ENCODE measurements at regions not wholly inside any gene's neighbourhood (a gene's known extent, or its start where the extent isn't known, plus 50 kb on each side); places are given as distances from the start of the nearest gene placed in this dataset.
"Not testable (repeated sequence)": the region's sequence is repeated elsewhere in the genome, so short reads cannot be mapped to it uniquely, and the experiment has no call there.

DNA sequence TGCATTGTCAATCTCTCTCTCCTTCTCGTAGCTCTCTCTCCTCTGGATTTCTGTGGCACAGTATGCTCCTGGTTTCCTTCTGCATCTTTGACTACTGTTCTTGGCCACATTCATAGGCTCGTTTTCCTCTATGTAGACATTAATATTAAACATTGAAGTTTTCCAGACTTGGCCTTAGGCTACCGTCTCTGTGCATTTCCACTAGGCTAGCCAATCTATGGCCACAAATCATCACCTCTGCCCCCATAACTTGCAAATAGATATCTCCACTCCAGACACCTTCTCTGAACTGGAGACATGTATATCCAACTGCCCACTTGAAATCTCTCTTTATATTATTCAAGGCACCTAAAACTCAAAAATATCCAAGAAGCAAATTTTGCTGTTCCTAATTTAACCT is 768.5 kb downstream of the TSN start:
- in situ Hi-C loops (cut with HindIII; ENCODE audit: low sequenced_read_pairs) = no loop called here

DNA sequence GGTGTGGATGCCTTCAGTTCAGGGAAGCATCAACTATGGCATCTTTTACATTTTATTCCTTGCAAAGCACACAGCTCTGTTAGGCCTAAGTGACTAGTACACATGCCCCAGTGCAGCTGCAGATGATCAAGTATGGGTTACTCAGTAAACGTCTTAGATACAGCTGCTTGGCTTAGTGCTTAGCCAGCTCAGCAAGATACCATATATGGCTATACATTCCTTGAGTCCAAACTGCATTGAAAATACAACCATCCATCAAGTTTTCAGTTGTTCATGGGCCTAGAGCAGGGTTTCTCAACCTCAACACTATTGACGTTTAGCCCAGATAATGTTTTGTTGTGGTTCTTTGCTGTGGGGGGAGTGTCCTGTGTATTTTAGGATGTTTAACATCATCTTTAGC is 769.9 kb downstream of the TSN start:
- in situ Hi-C loops (cut with HindIII; ENCODE audit: low sequenced_read_pairs) = no loop called here

DNA sequence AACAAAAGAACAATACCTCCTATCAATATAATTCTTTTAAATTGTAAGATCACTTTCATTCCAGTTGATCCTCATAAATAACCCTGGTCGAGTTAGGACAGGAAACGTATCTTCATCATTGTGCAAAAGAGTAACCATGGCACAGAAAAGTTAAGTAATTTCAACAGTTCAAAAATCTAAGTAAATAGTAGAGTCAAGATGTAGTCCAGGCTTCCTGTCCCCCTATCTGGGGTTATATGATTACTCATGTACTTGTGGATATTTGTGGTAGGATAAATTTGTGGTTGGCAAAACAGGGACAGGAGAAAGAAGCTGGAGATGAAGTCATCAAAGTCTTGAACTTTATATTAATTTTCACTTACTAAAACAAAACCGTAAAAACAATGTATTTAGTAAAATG is 772.6 kb downstream of the TSN start:
- in situ Hi-C loops (cut with HindIII; ENCODE audit: low sequenced_read_pairs) = no loop called here

DNA sequence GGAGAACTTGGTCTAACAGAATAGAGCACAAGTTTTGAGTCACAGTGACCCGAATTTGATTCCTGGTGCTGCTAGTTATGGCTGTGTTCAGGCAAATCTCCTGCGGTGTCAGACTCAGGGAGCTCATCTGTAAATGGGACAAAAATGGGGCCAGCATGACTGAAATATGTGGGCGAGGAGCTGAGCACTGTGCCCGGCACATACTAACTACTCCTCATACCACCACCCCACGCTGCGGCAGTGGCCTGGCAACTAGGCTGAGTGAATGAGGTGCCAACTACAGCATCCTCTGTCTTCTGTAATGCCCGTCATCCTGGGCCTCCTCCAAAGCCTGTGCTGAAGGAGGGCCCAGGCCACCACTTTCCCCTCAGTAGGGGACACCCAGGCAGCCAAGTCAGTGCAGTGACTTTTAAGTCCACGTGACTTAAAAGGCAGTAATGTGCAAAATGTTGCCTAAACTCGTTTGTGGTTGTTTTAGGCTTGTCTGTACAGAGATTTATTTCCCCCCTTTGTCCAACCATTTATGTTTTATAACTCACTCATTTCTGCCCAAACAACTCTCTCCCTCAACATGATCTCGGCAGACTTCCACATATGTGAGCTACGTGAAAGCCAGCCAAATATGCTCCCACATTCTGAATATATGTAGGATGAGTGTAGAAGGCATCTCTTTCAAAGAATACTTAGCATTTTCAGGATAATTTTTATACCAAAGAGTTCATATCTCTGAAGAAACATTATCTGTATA is 773.7 kb downstream of the TSN start:
- in situ Hi-C loops (cut with HindIII; ENCODE audit: low sequenced_read_pairs) = no loop called here

DNA sequence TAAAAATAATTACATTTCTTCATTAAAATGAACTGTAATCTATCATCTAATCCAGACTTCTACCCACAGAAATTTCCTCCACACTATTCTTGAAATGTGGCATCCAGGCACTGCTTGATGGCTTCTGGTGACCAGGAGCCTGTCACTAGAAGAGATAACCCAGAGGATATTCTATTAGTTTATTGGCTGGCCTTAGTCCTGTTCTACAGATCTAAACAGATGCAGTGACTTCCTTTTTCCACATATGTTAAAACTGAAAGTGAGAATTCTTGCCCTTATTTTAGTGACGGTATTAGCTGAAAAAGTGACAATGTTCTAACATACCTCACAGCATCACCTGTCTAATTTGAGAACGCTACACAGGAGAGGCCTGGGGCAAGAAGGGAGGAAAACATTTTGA is 775.4 kb downstream of the TSN start:
- in situ Hi-C loops (cut with HindIII; ENCODE audit: low sequenced_read_pairs) = no loop called here

DNA sequence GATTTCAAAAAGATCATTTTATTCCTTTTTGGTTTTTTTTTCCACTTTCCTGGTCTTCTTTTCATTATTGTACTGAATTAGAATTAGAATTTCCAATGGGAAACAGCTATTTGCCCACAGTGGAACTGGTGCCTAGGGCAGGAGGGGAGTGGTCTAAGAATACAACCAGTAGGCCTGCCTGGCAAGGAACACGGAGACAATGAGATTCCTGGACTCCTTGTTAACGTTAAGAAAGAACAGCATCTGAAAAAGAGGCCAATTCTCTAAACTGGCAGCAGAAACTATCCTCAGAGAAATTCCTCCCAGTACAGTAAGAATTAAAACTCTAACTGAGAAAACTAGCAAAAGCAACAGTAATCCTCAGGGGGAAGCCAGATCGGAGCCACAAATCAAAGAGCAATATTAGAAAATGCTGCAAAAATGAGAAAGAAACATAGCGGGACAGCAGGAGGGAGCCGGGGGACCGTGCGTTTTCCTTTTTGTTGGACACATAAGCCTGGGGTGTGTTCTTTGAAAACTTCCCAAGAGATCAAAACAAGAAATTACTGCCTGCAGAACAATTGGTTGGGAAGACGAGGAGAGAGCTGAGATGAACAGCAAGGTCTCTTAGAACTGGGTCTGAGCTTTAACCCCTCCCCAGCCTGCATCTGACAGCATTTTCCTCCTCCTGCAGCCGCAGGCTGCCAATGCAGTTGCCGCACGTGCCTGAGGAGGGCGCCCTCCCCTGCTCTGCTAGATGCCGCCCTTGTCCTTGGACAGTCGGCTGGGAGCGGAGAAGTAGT is 776.0 kb downstream of the TSN start:
- in situ Hi-C loops (cut with HindIII; ENCODE audit: low sequenced_read_pairs) = no loop called here

DNA sequence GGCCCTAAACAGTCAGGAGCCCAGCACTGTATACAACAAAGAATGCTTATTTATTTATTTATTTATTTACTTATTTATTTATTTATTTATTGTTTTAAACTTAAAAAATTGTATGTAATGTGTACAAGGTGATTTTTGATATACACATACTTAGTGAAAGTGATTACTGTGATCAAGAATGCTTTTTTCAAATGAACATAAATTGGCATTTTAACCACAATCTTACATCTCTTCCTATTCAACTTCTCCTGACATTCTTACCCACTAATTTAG is 776.6 kb downstream of the TSN start:
- in situ Hi-C loops (cut with HindIII; ENCODE audit: low sequenced_read_pairs) = no loop called here

DNA sequence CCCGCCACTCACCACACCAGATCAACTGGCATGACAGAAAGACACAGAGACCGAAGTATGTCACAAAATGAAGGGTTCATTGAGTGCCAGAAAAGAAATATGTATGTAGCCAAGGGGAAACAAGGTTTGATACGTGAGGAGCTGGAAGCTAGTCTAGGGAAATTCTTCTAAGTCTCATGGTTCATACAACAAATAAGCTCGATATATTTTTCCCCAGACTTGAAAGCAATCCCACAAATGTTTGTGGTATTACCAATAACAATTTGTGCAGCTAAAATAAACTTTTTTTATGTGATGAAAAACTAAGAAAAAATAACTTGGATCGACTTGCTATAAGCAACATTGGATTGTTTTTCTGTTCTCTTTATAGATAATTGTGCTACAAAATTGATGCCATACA is 777.0 kb downstream of the TSN start:
- in situ Hi-C loops (cut with HindIII; ENCODE audit: low sequenced_read_pairs) = no loop called here

DNA sequence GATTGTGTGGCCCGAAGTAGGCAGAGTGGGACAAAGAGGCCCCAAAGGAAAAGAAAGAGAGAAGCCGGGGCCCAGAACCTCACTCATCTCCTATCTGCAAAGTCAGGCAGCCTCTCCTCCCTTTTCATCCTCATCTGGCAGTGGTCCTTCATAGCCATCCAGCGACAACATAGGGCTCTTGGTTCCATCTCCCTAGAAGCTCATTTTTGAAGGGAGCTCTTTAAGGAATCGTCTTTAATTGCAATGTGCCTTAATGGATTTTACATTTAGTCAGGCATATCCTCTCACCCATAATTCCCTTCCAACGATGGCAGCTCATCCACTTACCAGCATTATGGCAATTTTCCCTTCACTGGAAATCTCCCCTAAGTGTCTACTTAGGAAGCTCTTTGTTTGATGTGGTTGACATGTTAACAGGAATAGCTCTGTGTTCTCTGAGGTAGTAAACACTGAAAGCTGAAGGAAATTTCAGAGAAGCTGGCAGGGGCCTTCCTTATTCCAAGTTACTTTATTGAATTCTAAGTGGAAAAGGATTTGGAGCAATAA is 780.6 kb downstream of the TSN start:
- in situ Hi-C loops (cut with HindIII; ENCODE audit: low sequenced_read_pairs) = no loop called here

DNA sequence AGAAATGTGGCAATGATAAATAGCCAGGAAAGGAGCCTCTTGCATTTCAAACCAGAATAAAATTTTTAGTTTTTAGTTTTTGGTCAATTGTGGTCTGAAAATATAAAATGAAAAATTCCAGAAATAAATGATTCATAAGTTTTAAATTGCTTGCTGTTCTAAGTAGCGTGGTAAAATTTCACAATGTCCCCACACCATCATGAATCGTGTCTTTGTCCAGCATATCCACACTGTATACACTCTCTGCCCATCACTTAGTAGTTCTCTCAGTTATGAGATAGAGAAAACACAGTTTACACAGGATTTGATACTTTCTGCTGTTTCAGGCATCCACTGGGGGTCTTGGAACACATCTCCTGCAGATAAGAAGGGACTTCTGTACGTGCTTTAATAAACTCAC is 783.9 kb downstream of the TSN start:
- in situ Hi-C loops (cut with HindIII; ENCODE audit: low sequenced_read_pairs) = no loop called here

DNA sequence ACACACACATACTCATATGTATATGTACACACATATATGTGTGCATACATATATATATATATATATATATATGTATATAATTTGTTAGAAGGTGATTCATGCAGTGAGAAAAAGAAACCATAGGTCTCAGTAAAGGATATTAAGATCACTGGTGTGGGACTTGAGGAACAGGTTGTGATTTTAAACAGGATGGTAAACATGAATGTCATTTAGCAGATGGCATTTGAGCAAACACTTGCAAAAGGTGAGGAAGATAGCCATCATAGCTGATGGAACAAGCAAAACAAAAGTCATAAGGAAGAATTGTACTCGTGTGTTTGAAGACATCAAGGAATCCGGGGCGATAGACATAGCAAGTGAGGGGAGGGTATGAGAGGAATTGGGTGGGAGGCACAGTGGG is 784.5 kb downstream of the TSN start:
- in situ Hi-C loops (cut with HindIII; ENCODE audit: low sequenced_read_pairs) = no loop called here

DNA sequence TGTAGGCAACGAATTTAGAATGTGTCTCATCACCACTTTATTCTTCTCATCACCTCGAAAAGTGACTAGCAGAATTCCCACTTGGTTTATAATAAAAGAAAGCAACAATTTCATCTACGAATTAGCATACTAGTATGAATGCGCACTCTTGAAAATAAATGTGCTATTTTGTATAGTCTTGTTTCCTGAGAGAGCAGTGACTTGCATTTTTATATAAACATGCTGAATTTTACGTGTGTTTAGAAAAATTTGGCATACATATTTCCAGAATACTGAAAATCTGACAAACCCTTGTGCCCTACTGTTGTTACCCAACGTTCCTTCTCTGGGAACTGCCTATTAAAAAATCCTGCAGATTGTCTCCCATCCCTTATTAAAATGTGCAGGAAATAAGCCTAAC is 786.8 kb downstream of the TSN start:
- in situ Hi-C loops (cut with HindIII; ENCODE audit: low sequenced_read_pairs) = no loop called here

DNA sequence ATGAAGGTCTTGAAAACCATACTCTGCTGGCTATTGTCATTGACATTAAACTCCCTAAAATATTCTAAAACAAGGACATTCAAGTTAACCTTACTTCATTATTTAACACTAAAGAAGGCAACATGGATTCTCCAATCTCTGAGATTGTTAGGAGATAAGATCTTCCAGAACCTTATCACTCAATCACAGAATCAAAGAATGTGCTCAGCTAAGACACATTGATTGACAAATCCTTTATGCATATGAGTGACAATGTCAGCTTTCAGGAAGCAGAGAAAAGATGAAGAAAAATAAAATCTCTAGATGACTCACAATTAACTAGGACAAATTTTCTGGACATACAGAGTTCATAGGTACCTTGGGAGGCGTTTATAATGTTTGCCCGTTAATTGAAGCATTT is 787.2 kb downstream of the TSN start:
- in situ Hi-C loops (cut with HindIII; ENCODE audit: low sequenced_read_pairs) = no loop called here

DNA sequence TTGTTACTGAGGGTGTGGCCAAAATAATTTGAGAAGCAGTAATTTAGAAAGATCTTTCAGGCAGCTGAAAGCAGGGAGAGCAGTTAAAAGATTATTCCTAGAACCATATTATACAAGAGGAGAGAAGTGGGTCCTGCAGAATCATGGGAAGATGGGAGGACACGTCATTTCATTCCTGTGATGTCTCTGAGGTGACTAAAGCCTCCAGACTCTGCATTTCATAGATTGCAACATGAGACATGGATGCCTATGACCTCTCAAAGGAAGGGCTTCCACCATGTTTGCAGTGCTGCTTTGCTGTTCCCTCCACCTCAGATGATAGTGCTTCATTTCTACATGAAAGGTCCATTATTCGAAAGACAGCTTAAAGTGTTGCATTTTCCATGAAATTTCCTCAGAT is 788.4 kb downstream of the TSN start:
- in situ Hi-C loops (cut with HindIII; ENCODE audit: low sequenced_read_pairs) = no loop called here

DNA sequence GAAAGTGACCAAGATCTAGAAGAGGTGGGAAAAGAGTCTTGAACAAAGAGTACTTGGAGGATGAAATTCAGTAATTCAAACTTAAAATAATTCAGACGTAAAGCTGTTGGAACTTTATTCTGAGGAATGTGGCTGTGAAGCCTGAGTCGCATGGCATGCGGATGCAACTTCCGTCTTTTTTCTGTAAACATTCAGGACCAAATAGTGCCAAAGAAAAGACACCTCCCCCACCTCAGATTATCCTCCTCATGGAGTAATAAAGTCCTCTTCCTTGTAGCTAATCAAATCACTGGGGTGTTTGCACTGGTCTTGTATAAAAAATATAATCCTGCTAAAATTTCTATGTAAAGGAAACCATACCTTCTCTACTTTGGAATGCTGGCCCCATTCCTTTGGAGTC is 790.4 kb downstream of the TSN start:
- in situ Hi-C loops (cut with HindIII; ENCODE audit: low sequenced_read_pairs) = no loop called here

DNA sequence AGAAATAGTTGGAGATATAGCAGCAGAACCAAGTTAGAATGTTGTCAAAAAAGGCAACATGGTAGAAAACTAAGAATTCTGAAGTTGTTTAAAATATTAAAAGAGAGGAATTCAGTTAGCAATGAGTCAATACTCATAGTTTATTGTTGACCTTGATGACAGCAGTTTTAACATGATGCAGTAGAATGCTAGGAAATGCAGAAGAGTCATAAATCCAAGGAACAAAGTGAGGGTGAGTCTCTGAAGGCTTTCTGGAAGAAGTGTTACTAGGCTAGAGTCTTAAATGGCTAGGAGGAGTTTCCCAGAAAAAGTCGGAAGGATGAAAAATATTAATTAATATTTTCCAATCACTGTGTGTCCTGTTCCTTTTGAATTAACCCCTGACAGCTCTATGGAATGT is 807.3 kb downstream of the TSN start:
- in situ Hi-C loops (cut with HindIII; ENCODE audit: low sequenced_read_pairs) = no loop called here

DNA sequence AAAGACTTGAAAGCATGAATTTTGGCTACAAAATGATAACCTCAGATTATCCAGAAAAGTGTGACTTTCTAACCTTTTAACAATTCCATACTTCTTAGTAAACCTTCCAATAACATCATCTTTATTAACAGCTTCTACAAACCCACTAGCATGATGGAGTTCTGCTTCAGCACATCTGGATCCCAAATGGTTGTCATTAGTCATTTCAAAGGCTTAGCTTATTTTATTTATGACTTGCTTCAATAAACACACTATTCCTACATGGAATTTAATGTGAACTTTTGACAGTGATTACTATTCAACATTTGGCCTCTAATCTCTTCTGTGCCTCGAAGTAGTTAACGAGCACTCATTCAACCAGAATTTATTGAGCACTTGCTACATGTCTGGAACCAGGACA is 808.3 kb downstream of the TSN start:
- in situ Hi-C loops (cut with HindIII; ENCODE audit: low sequenced_read_pairs) = no loop called here

DNA sequence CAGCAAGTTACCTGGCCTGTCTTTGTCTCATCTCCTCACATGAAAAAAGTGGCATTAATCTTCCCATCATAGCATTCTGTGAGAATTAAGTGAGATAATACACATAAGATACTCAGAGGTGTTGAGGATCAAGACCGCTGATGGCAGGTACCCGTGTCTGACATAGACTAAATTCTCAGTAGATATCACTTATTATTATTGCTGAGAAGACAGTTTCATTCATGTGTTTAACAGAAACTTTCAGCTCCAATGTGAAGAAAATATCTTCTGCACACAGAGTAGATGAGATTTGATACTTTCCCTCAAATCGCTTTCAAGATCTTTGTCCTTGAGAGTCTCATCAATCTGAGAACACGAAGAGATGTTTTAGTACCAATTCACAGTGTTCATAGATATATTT is 809.4 kb downstream of the TSN start:
- in situ Hi-C loops (cut with HindIII; ENCODE audit: low sequenced_read_pairs) = no loop called here

DNA sequence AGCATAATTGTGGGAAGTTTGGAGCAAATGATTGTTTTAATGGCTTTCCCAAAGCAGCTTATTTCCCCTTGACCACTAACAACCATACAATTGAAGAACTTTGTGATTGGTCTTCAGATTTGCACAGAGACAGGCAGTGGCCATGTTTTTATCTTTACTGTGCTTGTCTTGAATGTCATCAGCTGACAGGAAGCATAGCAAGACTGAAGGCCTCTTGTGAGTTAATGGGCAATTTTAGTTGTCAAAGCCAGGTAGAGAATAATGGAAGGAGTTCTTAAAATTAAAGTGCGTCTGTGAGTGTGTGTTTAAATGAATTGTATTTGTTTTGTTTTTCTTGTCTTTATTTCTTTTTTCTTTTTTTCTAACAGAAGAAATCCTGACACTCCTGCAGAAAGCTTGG is 809.9 kb downstream of the TSN start:
- in situ Hi-C loops (cut with HindIII; ENCODE audit: low sequenced_read_pairs) = no loop called here

DNA sequence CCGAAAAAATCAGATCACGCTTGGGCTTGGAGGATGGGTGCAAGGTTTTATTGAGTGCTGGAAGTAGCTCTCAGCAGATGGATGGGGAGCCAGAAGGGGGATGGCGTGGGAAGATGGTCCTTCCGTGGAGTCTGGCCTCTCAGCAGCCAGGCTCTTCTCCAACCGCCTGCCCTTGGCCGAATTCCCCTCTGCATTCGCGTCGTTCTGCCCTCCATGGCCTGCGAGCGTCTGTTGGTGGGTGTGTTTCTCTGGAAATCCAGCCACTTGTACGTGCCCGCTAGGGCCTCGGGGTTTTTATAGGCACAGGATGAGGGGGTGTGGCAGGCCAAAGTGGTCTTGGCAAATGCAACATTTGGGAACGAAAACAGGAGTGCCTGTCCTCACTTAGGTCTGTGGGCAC is 815.2 kb downstream of the TSN start:
- in situ Hi-C loops (cut with HindIII; ENCODE audit: low sequenced_read_pairs) = no loop called here

DNA sequence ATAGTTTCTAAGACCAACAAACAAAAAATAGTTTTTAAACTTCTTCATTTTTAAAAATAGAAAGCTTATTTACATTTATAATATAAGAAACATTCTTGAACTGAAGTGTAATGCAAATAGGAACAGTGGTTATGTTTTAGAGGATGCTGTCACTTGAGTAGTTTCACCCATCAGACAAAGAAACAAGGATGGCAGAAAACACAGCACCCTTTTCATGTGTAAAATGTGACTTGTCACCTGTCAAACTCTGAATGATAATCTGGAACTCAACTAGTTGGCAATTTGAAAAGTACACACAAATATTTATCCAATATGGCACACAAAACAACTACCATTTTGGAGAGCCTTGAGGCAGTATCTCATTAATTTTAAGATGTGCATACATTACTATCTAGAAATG is 816.0 kb downstream of the TSN start:
- in situ Hi-C loops (cut with HindIII; ENCODE audit: low sequenced_read_pairs) = not testable (repeated sequence)

DNA sequence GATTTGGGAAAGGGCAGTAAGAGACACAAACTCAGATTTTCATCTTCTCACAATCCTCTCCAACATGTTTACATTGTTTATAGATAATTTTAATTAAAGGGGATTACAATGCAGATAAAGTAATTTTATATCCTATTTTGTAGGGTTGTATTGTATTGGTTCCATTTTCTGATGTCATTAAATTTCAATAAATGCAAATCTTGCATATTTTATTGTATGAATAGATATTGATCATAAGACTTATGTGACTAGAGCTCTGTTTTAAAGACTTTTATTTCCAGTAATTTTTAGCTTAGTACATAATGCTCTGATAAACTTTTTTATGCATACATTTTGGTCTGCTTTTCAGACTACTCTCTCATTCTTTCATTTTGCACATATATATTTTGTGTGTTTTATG is 819.6 kb downstream of the TSN start:
- in situ Hi-C loops (cut with HindIII; ENCODE audit: low sequenced_read_pairs) = no loop called here

All from endothelial cell of hepatic sinusoid (primary cell).